ENCODE measurements at regions not wholly inside any gene's neighbourhood (a gene's known extent, or its start where the extent isn't known, plus 50 kb on each side); places are given as distances from the start of the nearest gene placed in this dataset.

DNA sequence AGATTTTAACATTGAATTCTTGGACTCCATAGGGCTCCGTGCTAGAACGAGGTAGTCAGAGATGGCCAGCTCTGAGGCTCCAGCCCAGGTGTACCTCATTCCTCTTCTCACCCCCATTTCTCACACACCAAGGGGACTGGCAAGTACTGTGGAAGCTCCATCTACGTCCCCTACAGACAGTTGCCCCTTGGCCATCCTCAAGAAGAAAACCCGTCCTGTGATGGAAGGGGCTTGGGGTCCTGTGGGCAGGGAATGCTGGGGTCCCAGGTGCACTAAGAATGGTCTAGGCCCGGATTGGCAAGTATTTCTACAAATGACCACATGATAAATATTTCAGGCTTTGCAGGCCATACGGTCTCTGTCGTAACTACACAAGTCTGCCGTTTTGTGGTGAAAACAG lies 110.3 kb downstream of the PDCL3 start:
- H3K9me3 ChIP-seq, result no peaks in the 10 kb centered on the region
- no peak for TF ChIP-seq EP300 (IDR thresholded peaks at IDR 0.05)
- no peak for TF ChIP-seq POLR2AphosphoS5 (IDR thresholded peaks at IDR 0.05)
- no peak for TF ChIP-seq POLR2A (IDR thresholded peaks at IDR 0.05)
- TF ChIP-seq, protein P1, sequence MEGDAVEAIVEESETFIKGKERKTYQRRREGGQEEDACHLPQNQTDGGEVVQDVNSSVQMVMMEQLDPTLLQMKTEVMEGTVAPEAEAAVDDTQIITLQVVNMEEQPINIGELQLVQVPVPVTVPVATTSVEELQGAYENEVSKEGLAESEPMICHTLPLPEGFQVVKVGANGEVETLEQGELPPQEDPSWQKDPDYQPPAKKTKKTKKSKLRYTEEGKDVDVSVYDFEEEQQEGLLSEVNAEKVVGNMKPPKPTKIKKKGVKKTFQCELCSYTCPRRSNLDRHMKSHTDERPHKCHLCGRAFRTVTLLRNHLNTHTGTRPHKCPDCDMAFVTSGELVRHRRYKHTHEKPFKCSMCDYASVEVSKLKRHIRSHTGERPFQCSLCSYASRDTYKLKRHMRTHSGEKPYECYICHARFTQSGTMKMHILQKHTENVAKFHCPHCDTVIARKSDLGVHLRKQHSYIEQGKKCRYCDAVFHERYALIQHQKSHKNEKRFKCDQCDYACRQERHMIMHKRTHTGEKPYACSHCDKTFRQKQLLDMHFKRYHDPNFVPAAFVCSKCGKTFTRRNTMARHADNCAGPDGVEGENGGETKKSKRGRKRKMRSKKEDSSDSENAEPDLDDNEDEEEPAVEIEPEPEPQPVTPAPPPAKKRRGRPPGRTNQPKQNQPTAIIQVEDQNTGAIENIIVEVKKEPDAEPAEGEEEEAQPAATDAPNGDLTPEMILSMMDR (IDR thresholded peaks at IDR 0.05), result no peak
- intact Hi-C loops (cut with DNase I), result no loop called here
- H3K27ac ChIP-seq, result no peak overlapping the region
- no peak overlapping the region for H3K4me3 ChIP-seq
- H3K4me1 ChIP-seq, result no peaks in the 10 kb centered on the region
- no peak for DNase-seq
- H3K27me3 ChIP-seq, result no peaks in the 10 kb centered on the region
- H3K36me3 ChIP-seq, result no peaks in the 10 kb centered on the region
- WGBS, 2 donors, result 90% methylated on average over 8 of the region's 8 CpGs

DNA sequence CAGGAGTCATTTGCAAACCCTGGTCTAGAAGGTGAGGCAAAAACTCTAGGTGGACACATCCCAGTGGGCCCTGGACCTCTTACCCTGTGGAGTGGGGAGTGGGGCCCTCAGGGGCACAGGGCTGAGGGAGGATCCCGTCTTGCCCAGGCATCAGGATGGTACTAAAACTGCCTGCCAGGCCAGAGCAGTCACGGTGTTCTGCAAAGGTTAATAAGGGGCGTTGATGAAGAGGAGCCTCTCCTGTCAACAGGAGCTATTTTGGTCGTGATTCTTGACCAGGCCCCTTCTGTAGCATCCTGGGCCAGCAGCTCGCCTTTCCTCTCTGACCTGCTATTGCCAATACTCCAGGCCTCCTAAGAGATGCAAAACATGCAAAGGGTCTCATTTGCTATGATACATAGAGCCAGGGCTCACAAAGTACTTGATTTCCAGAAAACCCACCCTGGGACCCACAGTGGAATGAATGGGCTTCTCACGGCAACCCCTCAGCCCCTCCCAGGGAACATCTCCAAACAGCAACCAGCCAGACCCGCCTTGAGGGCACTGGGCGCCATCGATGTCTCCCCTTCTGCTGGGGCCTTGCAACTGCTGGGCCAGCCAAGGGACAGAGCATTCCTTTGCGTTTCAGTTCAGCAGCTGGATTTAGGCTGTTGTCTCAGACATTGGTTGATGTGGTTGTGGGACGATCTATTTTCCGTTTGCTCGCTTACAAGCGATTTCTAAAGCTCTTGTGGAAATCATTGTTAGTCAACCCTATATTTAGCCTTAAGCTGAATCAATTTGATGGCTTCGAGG lies 111.1 kb downstream of the PDCL3 start:
- Histone ChIP-seq H3K4me1 (no peaks in the 10 kb centered on the region), H3K36me3 (no peaks in the 10 kb centered on the region), H3K27ac (no peak overlapping the region), H3K4me3 (no peak overlapping the region), H3K9me3 (no peaks in the 10 kb centered on the region), H3K27me3 (no peaks in the 10 kb centered on the region)
- TF ChIP-seq POLR2AphosphoS5 (IDR thresholded peaks at IDR 0.05), result no peak
- 86 to 88% methylated on average over 15 of the region's 15 CpGs for WGBS, 2 donors
- intact Hi-C loops (cut with DNase I), result no loop called here
- no peak for DNase-seq

DNA sequence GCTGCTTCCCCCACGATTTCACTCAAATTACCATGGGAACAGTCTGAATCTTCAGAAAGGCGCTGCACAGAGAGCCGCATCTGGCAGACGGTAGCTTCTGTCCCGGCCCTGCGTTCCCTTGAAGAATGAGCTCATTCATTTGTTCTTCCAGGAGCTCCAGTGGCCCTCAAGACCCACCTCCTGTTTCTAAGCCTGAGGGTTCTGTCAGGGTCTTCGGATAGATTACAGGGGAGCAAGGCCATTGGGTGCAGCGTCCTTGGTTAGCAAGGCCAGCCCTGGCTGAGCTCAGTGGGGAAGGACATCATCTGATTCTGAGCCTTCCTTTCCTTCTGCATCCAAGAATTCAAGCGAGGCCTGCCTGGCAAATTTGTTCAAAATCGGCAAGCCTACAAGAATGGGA lies 111.9 kb downstream of the PDCL3 start:
- DNase-seq, result no peak
- Histone ChIP-seq H3K36me3 (no peaks in the 10 kb centered on the region), H3K27ac (no peak overlapping the region), H3K4me3 (no peak overlapping the region), H3K27me3 (no peaks in the 10 kb centered on the region), H3K9me3 (no peaks in the 10 kb centered on the region), H3K4me1 (no peaks in the 10 kb centered on the region)
- WGBS, 2 donors, result 86 to 92% methylated on average over 10 of the region's 10 CpGs
- intact Hi-C loops (cut with DNase I), result no loop called here
- TF ChIP-seq POLR2AphosphoS5 (IDR thresholded peaks at IDR 0.05), result no peak
- no peak for TF ChIP-seq EP300 (IDR thresholded peaks at IDR 0.05)
- TF ChIP-seq POLR2A (IDR thresholded peaks at IDR 0.05), result no peak
- TF ChIP-seq, protein P1 (IDR thresholded peaks at IDR 0.05), result no peak

DNA sequence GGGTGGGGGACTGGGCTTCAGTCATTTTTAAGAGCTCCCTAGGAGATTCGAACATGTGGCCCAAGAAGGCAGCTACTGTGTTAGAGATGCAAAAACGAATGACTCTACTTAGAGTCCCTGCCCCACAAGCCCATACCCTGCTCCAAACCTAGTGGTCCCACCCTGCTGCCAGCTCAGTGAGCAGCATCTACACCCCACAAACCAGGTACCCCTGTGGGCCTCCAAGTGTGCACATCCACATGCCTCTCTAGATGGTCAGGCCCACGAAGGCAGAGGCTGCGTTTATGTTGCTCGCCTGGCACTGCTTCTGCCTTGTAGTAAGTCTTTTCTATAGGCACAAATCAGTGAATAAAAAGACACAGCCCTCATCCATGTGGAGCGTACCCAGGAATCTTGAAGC lies 112.6 kb downstream of the PDCL3 start:
- Histone ChIP-seq H3K27ac (no peak overlapping the region), H3K27me3 (no peaks in the 10 kb centered on the region), H3K4me3 (no peak overlapping the region), H3K36me3 (no peaks in the 10 kb centered on the region), H3K4me1 (no peaks in the 10 kb centered on the region), H3K9me3 (no peaks in the 10 kb centered on the region)
- TF ChIP-seq, protein P1 (IDR thresholded peaks at IDR 0.05), result no peak
- TF ChIP-seq EP300 (IDR thresholded peaks at IDR 0.05) (no peak), POLR2AphosphoS5 (IDR thresholded peaks at IDR 0.05) (no peak), POLR2A (IDR thresholded peaks at IDR 0.05) (no peak)
- DNase-seq, result no peak
- WGBS, 2 donors, result 74 to 75% methylated on average over 6 of the region's 6 CpGs
- intact Hi-C loops (cut with DNase I), result no loop called here

DNA sequence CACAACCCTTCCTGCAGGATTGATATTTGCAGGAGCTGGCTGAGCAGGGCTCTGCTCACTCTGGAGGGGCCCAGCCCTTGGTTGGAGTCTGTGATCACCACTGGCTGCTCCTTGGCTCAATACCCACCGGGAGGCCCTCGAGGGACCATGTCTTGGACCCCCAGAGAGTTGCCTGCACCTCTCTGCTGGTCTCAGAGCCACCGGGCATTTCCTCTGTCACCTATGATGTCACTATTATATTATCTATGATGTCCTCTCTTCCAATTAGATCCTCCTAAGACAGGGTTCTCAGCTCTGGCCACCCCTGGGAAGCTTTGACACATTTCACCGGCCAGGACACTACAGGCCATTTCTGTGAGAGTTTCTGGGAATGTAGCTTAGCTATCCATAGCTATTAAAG lies 113.1 kb downstream of the PDCL3 start:
- no peaks in the 10 kb centered on the region for H3K9me3 ChIP-seq
- WGBS, 2 donors, result 87 to 91% methylated on average over 4 of the region's 4 CpGs
- no peaks in the 10 kb centered on the region for H3K4me1 ChIP-seq
- no peak for TF ChIP-seq POLR2A (IDR thresholded peaks at IDR 0.05)
- TF ChIP-seq EP300 (IDR thresholded peaks at IDR 0.05), result no peak
- DNase-seq, result no peak
- H3K27me3 ChIP-seq, result no peaks in the 10 kb centered on the region
- intact Hi-C loops (cut with DNase I), result no loop called here
- no peak overlapping the region for H3K4me3 ChIP-seq
- H3K36me3 ChIP-seq, result no peaks in the 10 kb centered on the region
- no peak overlapping the region for H3K27ac ChIP-seq

DNA sequence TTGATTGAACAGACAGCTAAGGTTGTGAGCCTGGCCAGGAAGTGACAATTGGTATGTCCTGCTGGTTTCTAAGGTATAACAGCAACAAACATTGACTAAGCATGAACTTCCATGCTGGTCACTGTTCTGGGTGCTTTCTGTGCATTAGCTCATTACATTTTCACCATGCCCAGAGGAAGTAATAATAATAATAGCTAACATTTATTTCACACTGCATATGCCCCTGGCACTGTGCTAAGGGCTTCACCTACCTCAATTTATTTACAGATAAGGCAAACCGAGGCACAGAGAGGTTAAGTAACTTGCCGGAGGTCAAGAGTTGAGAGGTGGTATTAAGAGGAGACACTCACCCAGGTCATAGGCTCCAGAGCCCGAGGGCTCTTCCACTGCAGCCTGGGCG lies 113.6 kb downstream of the PDCL3 start:
- no peak for DNase-seq

More for the DNA sequence above, 113.6 kb downstream of the PDCL3 start:
- H3K27me3 ChIP-seq, result no peaks in the 10 kb centered on the region
- intact Hi-C loops (cut with DNase I), result no loop called here
- H3K4me3 ChIP-seq, result no peak overlapping the region
- no peak for TF ChIP-seq POLR2AphosphoS5 (IDR thresholded peaks at IDR 0.05)
- H3K4me1 ChIP-seq, result no peaks in the 10 kb centered on the region
- no peaks in the 10 kb centered on the region for H3K9me3 ChIP-seq
- WGBS, 2 donors, result 93 to 94% methylated on average over 4 of the region's 4 CpGs
- no peak overlapping the region for H3K27ac ChIP-seq
- H3K36me3 ChIP-seq, result no peaks in the 10 kb centered on the region
